Lung (tissue), 11 donors: ENCODE measurements at regions not wholly inside any gene's neighbourhood (a gene's known extent, or its start where the extent isn't known, plus 50 kb on each side); places are given as distances from the start of the nearest gene placed in this dataset.

Experiments
- ATAC-seq: fragments of 200-7000 bp; cut with Tn5 transposase; one replicate; pipeline ENCODE4 v1.9.1; 2020; ENCODE audit warnings: moderate number of reproducible peaks; ENCODE audit not compliant: insufficient read depth, low FRiP score
- DNase-seq, 3 donors: peaks; one replicate each; pipeline ENCODE4 v3.0.0-alpha.2; 2013 to 2017
- H3K27ac ChIP-seq, 2 donors: one replicate each; pipeline ENCODE4 v1.5.1; 2013; ENCODE audit warnings: mild to moderate bottlenecking in 2 of 2, moderate library complexity in 2 of 2, control low read depth in 1 of 2, inconsistent platforms in 1 of 2, low read depth in 1 of 2, low read length in 1 of 2
- H3K27me3 ChIP-seq, 3 donors: one replicate each; pipeline ENCODE4 v1.5.1; 2013; ENCODE audit warnings: low read length in 2 of 3; ENCODE audit not compliant: control insufficient read depth in 3 of 3, insufficient read depth in 3 of 3
- H3K36me3 ChIP-seq, 4 donors: one replicate each; pipeline ENCODE4 v1.5.1; 2013; ENCODE audit warnings: low read length in 4 of 4, mild to moderate bottlenecking in 1 of 4, moderate library complexity in 1 of 4; ENCODE audit not compliant: control insufficient read depth in 4 of 4, insufficient read depth in 4 of 4
- H3K4me1 ChIP-seq, 5 donors: one replicate each; pipeline ENCODE4 v1.5.1; 2013; ENCODE audit warnings: low read length in 5 of 5, mild to moderate bottlenecking in 2 of 5, moderate library complexity in 1 of 5; ENCODE audit not compliant: control insufficient read depth in 5 of 5, insufficient read depth in 5 of 5
- H3K4me3 ChIP-seq: one replicate; pipeline ENCODE4 v1.5.1; 2013; ENCODE audit warnings: mild to moderate bottlenecking, control low read depth, moderate library complexity
- H3K9ac ChIP-seq, 2 donors: one replicate each; pipeline ENCODE4 v1.5.1; 2013; ENCODE audit warnings: low read length in 2 of 2, control low read depth in 1 of 2; ENCODE audit not compliant: insufficient read depth in 1 of 2
- H3K9me3 ChIP-seq, 4 donors: one replicate each; pipeline ENCODE4 v1.5.1; 2013; ENCODE audit warnings: low read length in 3 of 4, mild to moderate bottlenecking in 1 of 4, moderate library complexity in 1 of 4; ENCODE audit not compliant: control insufficient read depth in 4 of 4, insufficient read depth in 3 of 4
- CTCF ChIP-seq: IDR thresholded peaks from 2 replicates; pipeline ENCODE4 v1.5.1; 2012; ENCODE audit warnings: mild to moderate bottlenecking; ENCODE audit errors: control extremely low read depth, extremely low read depth
- WGBS, 2 donors: extraction: QIAGEN DNeasy Blood & Tissue Kit; methylation state at CpG; one replicate each; pipeline ENCODE4 v1.1.7; 2013; 5-methylcytosine and 5-hydroxymethylcytosine counted together
- donor health status: control.
- donor health status: control.
- donor health status: Bipolar disorder and iron deficiency.
- donor health status: healthy.
- donor health status: DM: yes; HTN: yes; CAD: no.

GRCh38 chr2:239802185-239802649 is 222.9 kb downstream of the NDUFA10 start:
- Histone ChIP-seq H3K4me3 (no peak overlapping the region), H3K4me1 (peaks cover 0 to 4% (median 0%) of the 10 kb centered on the region in 5 donors), H3K36me3 (no peaks in the 10 kb centered on the region), H3K27ac (no peak overlapping the region), H3K9me3 (peaks cover 0 to 2% (median 0%) of the 10 kb centered on the region in 4 donors), H3K9ac (no peak overlapping the region), H3K27me3 (no peaks in the 10 kb centered on the region)
- ATAC-seq: no peak
- no peak for TF ChIP-seq CTCF
- 65 to 72% methylated on average over 21 of the region's 21 CpGs for WGBS, 2 donors
- DNase-seq: no peak

- no peak for DNase-seq
- WGBS, 2 donors: 84 to 86% methylated on average over 22 of the region's 22 CpGs
- no peaks in the 10 kb centered on the region for H3K36me3 ChIP-seq
Observed at GRCh38 chr2:239801404-239802184, 223.5 kb downstream of the NDUFA10 start.

GRCh38 chr2:239800785-239801386 is 224.3 kb downstream of the NDUFA10 start:
- 86 to 90% methylated on average over 22 of the region's 22 CpGs for WGBS, 2 donors
- DNase-seq: no peak
- H3K9me3 ChIP-seq: peaks cover 0 to 2% (median 0%) of the 10 kb centered on the region in 4 donors

More at GRCh38 chr2:239801404-239802184, 223.5 kb downstream of the NDUFA10 start:
- Histone ChIP-seq H3K27me3 (no peaks in the 10 kb centered on the region), H3K4me1 (peaks cover 0 to 4% (median 0%) of the 10 kb centered on the region in 5 donors), H3K27ac (no peak overlapping the region), H3K9me3 (peaks cover 0 to 2% (median 0%) of the 10 kb centered on the region in 4 donors), H3K4me3 (no peak overlapping the region), H3K9ac (no peak overlapping the region)
- ATAC-seq: no peak
- TF ChIP-seq CTCF: no peak

More at GRCh38 chr2:239800785-239801386, 224.3 kb downstream of the NDUFA10 start:
- peaks cover 0 to 4% (median 0%) of the 10 kb centered on the region in 5 donors for H3K4me1 ChIP-seq
- H3K27ac ChIP-seq: no peak overlapping the region
- no peaks in the 10 kb centered on the region for H3K27me3 ChIP-seq
- H3K9ac ChIP-seq: no peak overlapping the region
- TF ChIP-seq CTCF: no peak
- no peaks in the 10 kb centered on the region for H3K36me3 ChIP-seq
- ATAC-seq: no peak
- H3K4me3 ChIP-seq: no peak overlapping the region
